ENCODE measurements at regions not wholly inside any gene's neighbourhood (a gene's known extent, or its start where the extent isn't known, plus 50 kb on each side); places are given as distances from the start of the nearest gene placed in this dataset.

DNA sequence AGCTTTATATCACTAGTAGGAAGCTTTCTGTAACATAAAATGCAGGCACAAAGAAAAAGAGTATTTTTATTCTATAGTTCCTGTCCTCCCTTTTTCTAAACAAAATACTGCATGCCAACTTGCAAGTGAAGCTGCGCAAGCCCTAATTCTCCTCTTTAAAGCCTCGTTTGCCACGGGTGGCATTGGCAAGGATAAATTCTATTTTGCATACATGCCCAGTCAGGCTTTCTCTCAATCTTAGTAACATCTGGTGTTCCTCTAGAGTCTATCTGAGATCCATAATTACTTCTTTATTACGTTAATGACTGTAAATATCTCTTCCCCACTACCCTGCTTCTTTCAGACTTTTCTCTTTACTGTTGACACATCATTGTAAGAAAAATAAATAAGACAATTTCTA lies 97.1 kb upstream of the DAAM1 start:
- ChIA-PET CTCF (no interaction called here), POLR2A (no interaction called here)
- no peak for TF ChIP-seq EZH2 (IDR thresholded peaks at IDR 0.05; ENCODE audit: borderline replicate concordance, insufficient read depth, low read depth, low read length, poor library complexity, severe bottlenecking)
- TF ChIP-seq, protein P1, sequence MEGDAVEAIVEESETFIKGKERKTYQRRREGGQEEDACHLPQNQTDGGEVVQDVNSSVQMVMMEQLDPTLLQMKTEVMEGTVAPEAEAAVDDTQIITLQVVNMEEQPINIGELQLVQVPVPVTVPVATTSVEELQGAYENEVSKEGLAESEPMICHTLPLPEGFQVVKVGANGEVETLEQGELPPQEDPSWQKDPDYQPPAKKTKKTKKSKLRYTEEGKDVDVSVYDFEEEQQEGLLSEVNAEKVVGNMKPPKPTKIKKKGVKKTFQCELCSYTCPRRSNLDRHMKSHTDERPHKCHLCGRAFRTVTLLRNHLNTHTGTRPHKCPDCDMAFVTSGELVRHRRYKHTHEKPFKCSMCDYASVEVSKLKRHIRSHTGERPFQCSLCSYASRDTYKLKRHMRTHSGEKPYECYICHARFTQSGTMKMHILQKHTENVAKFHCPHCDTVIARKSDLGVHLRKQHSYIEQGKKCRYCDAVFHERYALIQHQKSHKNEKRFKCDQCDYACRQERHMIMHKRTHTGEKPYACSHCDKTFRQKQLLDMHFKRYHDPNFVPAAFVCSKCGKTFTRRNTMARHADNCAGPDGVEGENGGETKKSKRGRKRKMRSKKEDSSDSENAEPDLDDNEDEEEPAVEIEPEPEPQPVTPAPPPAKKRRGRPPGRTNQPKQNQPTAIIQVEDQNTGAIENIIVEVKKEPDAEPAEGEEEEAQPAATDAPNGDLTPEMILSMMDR (IDR thresholded peaks at IDR 0.05) = no peak
- no peaks in the 10 kb centered on the region for H3K4me1 Mint-ChIP-seq
- no peaks in the 10 kb centered on the region for H3K79me2 ChIP-seq (ENCODE audit: control insufficient read depth, insufficient read depth, low read length)
- H3K27ac Mint-ChIP-seq = no peak overlapping the region
- H3K4me2 ChIP-seq (replicated peaks; ENCODE audit: low read depth, low read length, poor library complexity, severe bottlenecking) = no peak overlapping the region
- no peaks in the 10 kb centered on the region for H3K36me3 ChIP-seq (replicated peaks in 1 of 2; ENCODE audit: control extremely low read depth in 1 of 2, control insufficient read depth in 1 of 2, extremely low read depth in 1 of 2, insufficient read depth in 2 of 2, low read length in 1 of 2)
- H3K4me1 ChIP-seq (ENCODE audit: control insufficient read depth in 2 of 2, insufficient read depth in 2 of 2, low read length in 2 of 2) = no peaks in the 10 kb centered on the region
- WGBS (ENCODE audit: insufficient coverage) = 98% methylated on average over 4 of the region's 4 CpGs
- H3K27me3 ChIP-seq (replicated peaks in 1 of 4; ENCODE audit: control extremely low read depth in 1 of 4, control insufficient read depth in 3 of 4, insufficient read depth in 4 of 4, low read length in 3 of 4) = no peaks in the 10 kb centered on the region
- no peak overlapping the region for H2AFZ ChIP-seq (ENCODE audit: insufficient read depth, low read depth, low read length, poor library complexity, severe bottlenecking)
- H3K4me3 ChIP-seq (ENCODE audit: control extremely low read depth in 1 of 5, extremely low read depth in 1 of 5, insufficient read depth in 1 of 5, low read depth in 2 of 5, low read length in 4 of 5) = no peak overlapping the region
- DNase-seq = no peak
- no peak overlapping the region for H3K9ac ChIP-seq (ENCODE audit: low read length)
- intact Hi-C loops (cut with micrococcal nuclease) = no loop called here
- H3K27me3 Mint-ChIP-seq = peaks cover 19% of the 10 kb centered on the region
- no peaks in the 10 kb centered on the region for H4K20me1 ChIP-seq (ENCODE audit: control insufficient read depth, insufficient read depth, low read length, poor library complexity, severe bottlenecking)
- H3K9me3 ChIP-seq (ENCODE audit: control extremely low read depth in 1 of 3, control insufficient read depth in 2 of 3, insufficient read depth in 1 of 3, low read length in 2 of 3) = no peaks in the 10 kb centered on the region
- no peak overlapping the region for H3K4me3 Mint-ChIP-seq
- H3K9me3 Mint-ChIP-seq (ENCODE audit: insufficient read depth) = no peaks in the 10 kb centered on the region
- no peak for ATAC-seq (ENCODE audit: low read depth)
- no peak overlapping the region for H3K27ac ChIP-seq (ENCODE audit: low read length in 2 of 2)

DNA sequence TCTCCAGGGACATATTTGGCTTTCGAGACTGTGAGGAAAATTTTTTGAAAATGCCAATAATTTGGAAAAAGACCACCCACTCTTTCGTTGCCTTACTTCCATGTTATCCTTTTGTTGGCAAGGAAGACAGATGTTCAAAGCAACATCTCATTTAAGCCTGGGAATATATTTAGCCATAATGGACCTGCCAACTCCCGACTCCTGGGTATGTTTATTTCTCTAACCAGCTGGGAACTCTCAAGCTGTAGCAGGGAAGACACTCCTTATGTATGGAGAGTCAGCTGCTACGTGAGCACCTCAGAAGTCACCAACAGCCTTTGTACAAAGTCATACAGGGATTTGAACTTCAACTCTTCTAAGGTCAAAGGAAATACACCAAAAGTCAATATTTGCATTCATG lies 96.5 kb upstream of the DAAM1 start:
- 89% methylated on average over 1 of the region's 4 CpGs for WGBS (ENCODE audit: insufficient coverage)
- no peaks in the 10 kb centered on the region for H3K9me3 ChIP-seq (ENCODE audit: control extremely low read depth in 1 of 3, control insufficient read depth in 2 of 3, insufficient read depth in 1 of 3, low read length in 2 of 3)
- H3K27me3 Mint-ChIP-seq = peaks cover 19% of the 10 kb centered on the region
- no peak for ATAC-seq (ENCODE audit: low read depth)
- DNase-seq = no peak
- no peak overlapping the region for H3K4me2 ChIP-seq (replicated peaks; ENCODE audit: low read depth, low read length, poor library complexity, severe bottlenecking)
- no peak overlapping the region for H3K4me3 Mint-ChIP-seq
- no peak overlapping the region for H3K4me3 ChIP-seq (ENCODE audit: control extremely low read depth in 1 of 5, extremely low read depth in 1 of 5, insufficient read depth in 1 of 5, low read depth in 2 of 5, low read length in 4 of 5)
- no peaks in the 10 kb centered on the region for H3K4me1 ChIP-seq (ENCODE audit: control insufficient read depth in 2 of 2, insufficient read depth in 2 of 2, low read length in 2 of 2)
- TF ChIP-seq, protein P1 (IDR thresholded peaks at IDR 0.05) = no peak
- no peak for TF ChIP-seq EZH2 (IDR thresholded peaks at IDR 0.05; ENCODE audit: borderline replicate concordance, insufficient read depth, low read depth, low read length, poor library complexity, severe bottlenecking)
- no peak overlapping the region for H3K27ac Mint-ChIP-seq
- no peak overlapping the region for H2AFZ ChIP-seq (ENCODE audit: insufficient read depth, low read depth, low read length, poor library complexity, severe bottlenecking)
- no peak overlapping the region for H3K9ac ChIP-seq (ENCODE audit: low read length)
- no peaks in the 10 kb centered on the region for H3K4me1 Mint-ChIP-seq
- CTCF ChIA-PET = no interaction called here
- no peaks in the 10 kb centered on the region for H3K9me3 Mint-ChIP-seq (ENCODE audit: insufficient read depth)
- H3K27ac ChIP-seq (ENCODE audit: low read length in 2 of 2) = no peak overlapping the region
- no peaks in the 10 kb centered on the region for H3K27me3 ChIP-seq (replicated peaks in 1 of 4; ENCODE audit: control extremely low read depth in 1 of 4, control insufficient read depth in 3 of 4, insufficient read depth in 4 of 4, low read length in 3 of 4)
- no peaks in the 10 kb centered on the region for H3K36me3 ChIP-seq (replicated peaks in 1 of 2; ENCODE audit: control extremely low read depth in 1 of 2, control insufficient read depth in 1 of 2, extremely low read depth in 1 of 2, insufficient read depth in 2 of 2, low read length in 1 of 2)
- POLR2A ChIA-PET = no interaction called here
- H3K79me2 ChIP-seq (ENCODE audit: control insufficient read depth, insufficient read depth, low read length) = no peaks in the 10 kb centered on the region
- intact Hi-C loops (cut with micrococcal nuclease) = no loop called here
- no peaks in the 10 kb centered on the region for H4K20me1 ChIP-seq (ENCODE audit: control insufficient read depth, insufficient read depth, low read length, poor library complexity, severe bottlenecking)

Measured in B cell (primary cell).